LoVo (cell line): ENCODE measurements at regions not wholly inside any gene's neighbourhood (a gene's known extent, or its start where the extent isn't known, plus 50 kb on each side); places are given as distances from the start of the nearest gene placed in this dataset.
"Not testable (repeated sequence)": the region's sequence is repeated elsewhere in the genome, so short reads cannot be mapped to it uniquely, and the experiment has no call there.

Source experiments
- DNase-seq: peaks from one replicate; pipeline ENCODE4 v3.0.0-alpha.2; 2016; ENCODE audit warnings: low spot score

DNA sequence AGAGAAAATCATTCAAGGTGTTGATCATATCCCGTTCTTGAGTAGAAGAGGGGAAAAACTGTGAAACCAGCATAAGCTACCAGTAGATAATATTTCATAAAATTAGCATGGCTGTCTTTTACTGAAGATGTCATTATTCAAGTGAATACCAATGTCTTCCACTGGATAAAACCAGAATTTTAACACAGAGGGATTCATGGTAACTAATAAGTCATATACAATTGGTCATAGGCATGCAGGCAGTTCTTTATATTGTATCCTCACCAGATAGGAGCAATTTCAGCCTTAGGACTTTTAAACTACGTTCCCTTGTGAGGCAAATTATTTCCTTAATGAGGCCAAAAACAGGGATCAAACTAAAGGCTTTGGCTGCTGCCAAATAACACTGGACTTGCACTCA is 202.3 kb upstream of the PITRM1 start:
- DNase-seq = no peak

DNA sequence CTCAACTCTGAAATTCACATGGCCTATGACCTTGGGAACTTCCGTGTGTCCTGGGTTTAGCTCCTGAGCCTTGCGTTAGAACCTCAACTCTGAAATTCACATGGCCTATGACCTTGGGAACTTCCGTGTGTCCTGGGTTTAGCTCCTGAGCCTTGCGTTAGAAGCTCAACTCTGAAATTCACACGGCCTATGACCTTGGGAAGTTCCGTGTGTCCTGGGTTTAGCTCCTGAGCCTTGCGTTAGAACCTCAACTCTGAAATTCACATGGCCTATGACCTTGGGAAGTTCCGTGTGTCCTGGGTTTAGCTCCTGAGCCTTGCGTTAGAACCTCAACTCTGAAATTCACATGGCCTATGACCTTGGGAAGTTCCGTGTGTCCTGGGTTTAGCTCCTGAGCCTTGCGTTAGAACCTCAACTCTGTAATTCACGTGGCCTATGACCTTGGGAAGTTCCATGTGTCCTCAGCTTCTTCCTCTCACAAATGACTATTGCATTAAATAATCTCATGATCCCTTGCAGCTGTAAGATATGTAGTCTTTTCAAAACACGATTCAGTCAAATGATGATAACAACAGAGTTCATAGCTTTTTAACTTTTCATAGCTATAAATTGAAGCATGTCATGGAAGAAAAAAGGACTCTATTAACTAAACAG is 200.9 kb upstream of the PITRM1 start:
- DNase-seq = not testable (repeated sequence)

- no peak for DNase-seq
Measured at GRCh38 chr10:3372281-3372680, 199.7 kb upstream of the PITRM1 start.

- not testable (repeated sequence) for DNase-seq
Measured at GRCh38 chr10:3371624-3372023, 199.0 kb upstream of the PITRM1 start.

GRCh38 chr10:3366735-3367405 is 194.3 kb upstream of the PITRM1 start:
- DNase-seq = no peak

- no peak for DNase-seq
Measured at GRCh38 chr10:3366043-3366442, 193.5 kb upstream of the PITRM1 start.

- DNase-seq = peak; percentile 56
Measured at GRCh38 chr10:3365630-3366029, 193.0 kb upstream of the PITRM1 start.

DNA sequence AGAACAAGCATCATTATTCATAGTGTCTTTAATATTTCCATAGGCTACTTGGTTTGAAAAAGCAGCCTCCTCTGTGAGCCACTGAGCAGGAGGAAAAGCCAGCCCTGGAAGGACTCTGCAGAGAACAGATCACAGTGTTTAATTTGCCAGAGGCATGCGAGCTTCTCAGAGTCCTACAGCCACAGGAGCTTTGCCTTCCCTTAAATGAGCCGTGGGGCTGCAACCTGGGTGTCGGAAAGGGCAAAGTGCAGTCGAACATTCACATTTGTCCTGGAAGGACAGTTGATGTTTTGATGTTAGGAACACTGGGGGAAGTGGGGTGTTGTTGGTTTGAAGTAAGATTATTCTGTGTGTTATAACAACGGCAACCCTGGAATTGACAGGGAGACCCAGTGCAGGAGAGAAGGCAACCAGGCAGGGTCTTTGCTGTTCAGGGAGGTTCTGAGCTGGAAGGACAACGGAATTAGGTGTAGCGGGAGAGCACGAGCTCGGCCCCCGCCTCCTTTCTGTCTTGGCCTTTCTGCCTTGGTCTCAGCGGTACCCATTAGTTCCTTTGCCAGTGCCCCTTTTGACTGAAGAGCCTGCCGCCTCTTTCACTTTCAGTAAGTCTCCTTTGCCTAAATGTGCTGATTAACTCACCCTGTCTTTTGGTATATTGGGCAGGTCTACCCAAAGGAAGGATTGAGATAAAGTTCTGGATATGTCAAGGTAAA is 192.3 kb upstream of the PITRM1 start:
- peak; percentile 30 for DNase-seq

DNA sequence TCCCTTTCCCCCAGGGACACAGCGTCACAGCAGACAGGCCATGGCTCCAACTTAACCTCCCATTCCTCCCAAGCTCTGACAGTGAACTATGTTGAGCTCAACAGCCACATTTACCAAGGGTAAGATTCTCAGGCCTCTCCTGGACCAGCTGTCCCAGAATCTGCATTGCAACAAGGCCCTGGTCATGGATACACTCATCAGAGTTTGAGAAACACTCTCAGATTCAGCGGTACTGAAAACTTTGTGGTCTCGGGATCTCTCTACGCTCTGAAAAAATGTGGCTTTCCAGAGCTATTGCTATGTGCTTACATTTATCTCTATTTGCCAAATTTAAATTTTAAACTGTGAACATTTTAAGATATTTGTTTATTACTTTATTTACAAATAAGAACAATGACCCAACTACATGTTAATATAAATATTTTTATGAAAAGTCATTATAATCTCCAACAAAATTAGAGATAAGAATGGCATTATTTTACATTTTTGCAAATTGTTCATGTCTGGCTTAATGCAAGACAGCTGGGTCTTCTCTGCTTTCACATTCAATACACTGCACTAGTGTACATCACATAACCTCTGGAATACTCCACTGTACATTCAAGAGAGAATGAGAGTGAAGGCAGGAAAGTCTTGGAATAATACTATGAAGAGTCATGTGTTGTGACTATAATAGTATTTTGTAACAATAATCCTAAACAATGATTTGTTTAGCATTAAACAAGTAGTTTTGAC is 190.9 kb upstream of the PITRM1 start:
- DNase-seq = no peak

- DNase-seq = no peak
Measured at GRCh38 chr10:3362394-3362793, 189.8 kb upstream of the PITRM1 start.

- DNase-seq = no peak
Measured at GRCh38 chr10:3361640-3362039, 189.1 kb upstream of the PITRM1 start.

DNA sequence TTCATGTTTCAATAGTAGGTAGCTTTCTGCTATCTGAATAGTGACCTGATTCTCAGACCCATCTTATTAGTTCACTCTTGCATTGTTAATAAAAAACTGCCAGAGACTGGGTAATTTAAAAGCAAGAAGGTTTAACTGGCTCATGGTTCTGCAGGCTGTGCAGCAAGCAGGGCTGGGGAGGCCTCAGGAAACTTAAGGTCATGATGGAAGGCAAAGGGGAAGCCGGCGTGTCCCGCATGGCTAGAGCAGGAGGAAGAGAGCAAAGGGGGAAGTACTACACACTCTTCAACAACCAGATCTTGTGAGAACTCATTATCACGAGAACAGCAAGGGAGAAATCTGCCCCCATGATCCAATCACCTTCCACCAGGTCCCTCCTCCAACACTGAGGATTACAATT is 185.2 kb upstream of the PITRM1 start:
- DNase-seq = no peak

GRCh38 chr10:3355536-3355935 is 183.0 kb upstream of the PITRM1 start:
- no peak for DNase-seq

- no peak for DNase-seq
Measured at GRCh38 chr10:3354174-3354900, 181.8 kb upstream of the PITRM1 start.

DNA sequence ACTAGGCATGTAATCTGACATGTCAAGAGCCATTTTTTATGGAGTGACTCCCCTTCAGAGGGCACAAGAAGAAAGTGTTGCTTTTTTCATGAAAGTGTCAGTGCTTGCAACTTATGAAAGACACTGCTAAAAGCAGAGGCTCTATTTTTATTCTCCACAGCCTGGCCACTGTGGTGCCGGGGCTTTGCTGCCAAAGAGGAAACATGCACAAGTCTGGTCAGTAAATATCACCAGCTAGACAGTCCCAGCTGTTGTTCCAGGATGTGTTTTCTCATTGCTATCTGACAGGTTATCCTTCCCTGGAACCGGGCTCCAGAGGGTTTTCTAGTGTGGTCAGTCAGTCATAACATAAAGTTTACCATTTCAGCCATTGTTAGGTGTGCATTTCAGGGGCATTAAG is 180.7 kb upstream of the PITRM1 start:
- no peak for DNase-seq

DNA sequence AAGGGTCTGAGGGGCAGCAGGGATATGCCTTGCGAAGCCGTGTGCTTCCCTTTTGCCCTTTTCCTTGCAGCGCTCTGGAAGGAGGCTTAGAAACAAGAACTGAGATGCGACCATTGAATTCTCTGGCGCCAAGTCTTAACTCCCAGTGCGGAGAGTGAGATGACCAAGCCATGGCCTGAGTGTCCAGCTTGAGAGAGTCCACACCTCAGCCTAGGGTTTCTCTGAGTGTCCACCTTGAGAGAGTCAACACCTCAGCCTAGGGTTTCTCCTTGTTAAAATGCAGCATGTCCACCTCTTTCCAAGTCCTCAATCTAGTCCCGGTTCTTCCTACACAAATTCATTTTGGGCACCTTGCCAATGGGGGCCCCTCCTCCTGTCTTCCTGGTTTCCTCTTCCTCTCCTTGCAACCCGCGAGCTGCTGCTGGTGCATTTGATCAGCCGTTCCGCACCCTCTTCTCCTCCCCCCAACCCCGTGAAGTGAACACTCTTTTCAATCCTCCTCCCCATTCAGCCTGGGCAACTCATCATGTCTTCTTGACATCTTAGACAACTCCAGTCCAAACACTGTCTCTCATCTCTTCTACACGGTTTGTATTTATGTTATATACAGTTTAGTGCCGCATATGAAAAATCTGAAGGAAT is 178.2 kb upstream of the PITRM1 start:
- DNase-seq = no peak

GRCh38 chr10:3350205-3350604 is 177.6 kb upstream of the PITRM1 start:
- no peak for DNase-seq

DNA sequence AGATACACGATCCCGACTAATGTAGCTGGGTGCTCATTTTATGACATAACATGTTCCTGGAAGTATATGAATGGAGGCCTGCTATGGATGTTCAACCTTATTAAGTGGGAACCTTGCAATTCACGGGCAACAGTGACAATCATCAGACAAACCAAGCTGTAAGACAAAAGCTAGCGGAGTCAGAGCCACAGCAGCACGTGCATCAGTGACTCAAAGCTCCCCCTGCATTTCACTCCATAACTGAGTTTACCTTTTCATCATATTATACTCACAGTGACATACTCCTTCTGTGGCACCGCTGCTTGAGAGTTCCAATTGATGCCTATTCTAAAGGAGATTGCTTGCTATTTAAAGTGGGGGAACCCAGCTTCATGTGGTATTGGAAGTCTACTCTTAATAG is 176.0 kb upstream of the PITRM1 start:
- no peak for DNase-seq

GRCh38 chr10:3347413-3348182 is 175.0 kb upstream of the PITRM1 start:
- no peak for DNase-seq

GRCh38 chr10:3346851-3347250 is 174.3 kb upstream of the PITRM1 start:
- no peak for DNase-seq

GRCh38 chr10:3342771-3343170 is 170.2 kb upstream of the PITRM1 start:
- no peak for DNase-seq
